ENCODE measurements at regions not wholly inside any gene's neighbourhood (a gene's known extent, or its start where the extent isn't known, plus 50 kb on each side); places are given as distances from the start of the nearest gene placed in this dataset.

GRCh38 chr2:7269106-7269643 is 352.0 kb downstream of the RNF144A start:
- Histone ChIP-seq H3K9ac (ENCODE audit: low read depth, low read length) (no peak overlapping the region), H3K4me1 (ENCODE audit: control insufficient read depth, insufficient read depth, low read length) (no peaks in the 10 kb centered on the region), H3K27me3 (ENCODE audit: control insufficient read depth, insufficient read depth, low read length) (no peaks in the 10 kb centered on the region), H3K36me3 (ENCODE audit: insufficient read depth, low read length) (no peaks in the 10 kb centered on the region), H3K4me2 (ENCODE audit: low read length) (no peak overlapping the region), H3K9me3 (replicated peaks; ENCODE audit: low read length) (no peaks in the 10 kb centered on the region), H3K4me3 (ENCODE audit: low read length) (no peak overlapping the region)

GRCh38 chr2:7270011-7270431 is 352.8 kb downstream of the RNF144A start:
- Histone ChIP-seq H3K9me3 (replicated peaks; ENCODE audit: low read length) (no peaks in the 10 kb centered on the region), H3K36me3 (ENCODE audit: insufficient read depth, low read length) (no peaks in the 10 kb centered on the region), H3K4me2 (ENCODE audit: low read length) (no peak overlapping the region), H3K4me3 (ENCODE audit: low read length) (no peak overlapping the region), H3K27me3 (ENCODE audit: control insufficient read depth, insufficient read depth, low read length) (no peaks in the 10 kb centered on the region), H3K4me1 (ENCODE audit: control insufficient read depth, insufficient read depth, low read length) (no peaks in the 10 kb centered on the region), H3K9ac (ENCODE audit: low read depth, low read length) (no peak overlapping the region)

GRCh38 chr2:7272210-7272609 is 355.0 kb downstream of the RNF144A start:
- no peaks in the 10 kb centered on the region for H3K36me3 ChIP-seq (ENCODE audit: insufficient read depth, low read length)
- no peaks in the 10 kb centered on the region for H3K27me3 ChIP-seq (ENCODE audit: control insufficient read depth, insufficient read depth, low read length)
- no peaks in the 10 kb centered on the region for H3K9me3 ChIP-seq (replicated peaks; ENCODE audit: low read length)
- no peak overlapping the region for H3K9ac ChIP-seq (ENCODE audit: low read depth, low read length)
- no peaks in the 10 kb centered on the region for H3K4me1 ChIP-seq (ENCODE audit: control insufficient read depth, insufficient read depth, low read length)
- no peak overlapping the region for H3K4me3 ChIP-seq (ENCODE audit: low read length)
- no peak overlapping the region for H3K4me2 ChIP-seq (ENCODE audit: low read length)

- Histone ChIP-seq H3K27me3 (ENCODE audit: control insufficient read depth, insufficient read depth, low read length) (no peaks in the 10 kb centered on the region), H3K36me3 (ENCODE audit: insufficient read depth, low read length) (no peaks in the 10 kb centered on the region), H3K9ac (ENCODE audit: low read depth, low read length) (no peak overlapping the region), H3K9me3 (replicated peaks; ENCODE audit: low read length) (no peaks in the 10 kb centered on the region), H3K4me3 (ENCODE audit: low read length) (no peak overlapping the region), H3K4me2 (ENCODE audit: low read length) (no peak overlapping the region), H3K4me1 (ENCODE audit: control insufficient read depth, insufficient read depth, low read length) (no peaks in the 10 kb centered on the region)
Observed at GRCh38 chr2:7278984-7279383, 361.8 kb downstream of the RNF144A start.

GRCh38 chr2:7279421-7279949 is 362.3 kb downstream of the RNF144A start:
- Histone ChIP-seq H3K27me3 (ENCODE audit: control insufficient read depth, insufficient read depth, low read length) (no peaks in the 10 kb centered on the region), H3K36me3 (ENCODE audit: insufficient read depth, low read length) (no peaks in the 10 kb centered on the region), H3K4me2 (ENCODE audit: low read length) (no peak overlapping the region), H3K9ac (ENCODE audit: low read depth, low read length) (no peak overlapping the region), H3K9me3 (replicated peaks; ENCODE audit: low read length) (no peaks in the 10 kb centered on the region), H3K4me1 (ENCODE audit: control insufficient read depth, insufficient read depth, low read length) (no peaks in the 10 kb centered on the region), H3K4me3 (ENCODE audit: low read length) (no peak overlapping the region)

- H3K36me3 ChIP-seq (ENCODE audit: insufficient read depth, low read length): no peaks in the 10 kb centered on the region
- H3K4me3 ChIP-seq (ENCODE audit: low read length): no peak overlapping the region
- H3K4me1 ChIP-seq (ENCODE audit: control insufficient read depth, insufficient read depth, low read length): no peaks in the 10 kb centered on the region
- no peak overlapping the region for H3K4me2 ChIP-seq (ENCODE audit: low read length)
- no peaks in the 10 kb centered on the region for H3K9me3 ChIP-seq (replicated peaks; ENCODE audit: low read length)
- H3K27me3 ChIP-seq (ENCODE audit: control insufficient read depth, insufficient read depth, low read length): no peaks in the 10 kb centered on the region
- no peak overlapping the region for H3K9ac ChIP-seq (ENCODE audit: low read depth, low read length)
Observed at GRCh38 chr2:7280790-7281189, 363.6 kb downstream of the RNF144A start.

GRCh38 chr2:7281231-7282201 is 364.3 kb downstream of the RNF144A start:
- Histone ChIP-seq H3K9ac (ENCODE audit: low read depth, low read length) (no peak overlapping the region), H3K9me3 (replicated peaks; ENCODE audit: low read length) (no peaks in the 10 kb centered on the region), H3K4me2 (ENCODE audit: low read length) (no peak overlapping the region), H3K4me1 (ENCODE audit: control insufficient read depth, insufficient read depth, low read length) (no peaks in the 10 kb centered on the region), H3K36me3 (ENCODE audit: insufficient read depth, low read length) (no peaks in the 10 kb centered on the region), H3K4me3 (ENCODE audit: low read length) (no peak overlapping the region), H3K27me3 (ENCODE audit: control insufficient read depth, insufficient read depth, low read length) (no peaks in the 10 kb centered on the region)

- Histone ChIP-seq H3K27me3 (ENCODE audit: control insufficient read depth, insufficient read depth, low read length) (no peaks in the 10 kb centered on the region), H3K4me2 (ENCODE audit: low read length) (no peak overlapping the region), H3K9ac (ENCODE audit: low read depth, low read length) (no peak overlapping the region)
Observed at GRCh38 chr2:7286120-7286519, 368.9 kb downstream of the RNF144A start.

GRCh38 chr2:7288484-7288883 is 371.3 kb downstream of the RNF144A start:
- Histone ChIP-seq H3K9me3 (replicated peaks; ENCODE audit: low read length) (no peaks in the 10 kb centered on the region), H3K36me3 (ENCODE audit: insufficient read depth, low read length) (no peaks in the 10 kb centered on the region), H3K4me1 (ENCODE audit: control insufficient read depth, insufficient read depth, low read length) (no peaks in the 10 kb centered on the region), H3K9ac (ENCODE audit: low read depth, low read length) (no peak overlapping the region), H3K4me3 (ENCODE audit: low read length) (no peak overlapping the region), H3K4me2 (ENCODE audit: low read length) (no peak overlapping the region), H3K27me3 (ENCODE audit: control insufficient read depth, insufficient read depth, low read length) (no peaks in the 10 kb centered on the region)

More at GRCh38 chr2:7286120-7286519, 368.9 kb downstream of the RNF144A start:
- H3K36me3 ChIP-seq (ENCODE audit: insufficient read depth, low read length): no peaks in the 10 kb centered on the region
- H3K4me3 ChIP-seq (ENCODE audit: low read length): no peak overlapping the region
- no peaks in the 10 kb centered on the region for H3K4me1 ChIP-seq (ENCODE audit: control insufficient read depth, insufficient read depth, low read length)
- H3K9me3 ChIP-seq (replicated peaks; ENCODE audit: low read length): no peaks in the 10 kb centered on the region

- no peak overlapping the region for H3K9ac ChIP-seq (ENCODE audit: low read depth, low read length)
- H3K4me2 ChIP-seq (ENCODE audit: low read length): no peak overlapping the region
- H3K36me3 ChIP-seq (ENCODE audit: insufficient read depth, low read length): no peaks in the 10 kb centered on the region
- H3K27me3 ChIP-seq (ENCODE audit: control insufficient read depth, insufficient read depth, low read length): no peaks in the 10 kb centered on the region
- H3K9me3 ChIP-seq (replicated peaks; ENCODE audit: low read length): no peaks in the 10 kb centered on the region
- H3K4me1 ChIP-seq (ENCODE audit: control insufficient read depth, insufficient read depth, low read length): no peaks in the 10 kb centered on the region
- H3K4me3 ChIP-seq (ENCODE audit: low read length): no peak overlapping the region
Observed at GRCh38 chr2:7289697-7290096, 372.5 kb downstream of the RNF144A start.

- no peak overlapping the region for H3K4me3 ChIP-seq (ENCODE audit: low read length)
- no peaks in the 10 kb centered on the region for H3K9me3 ChIP-seq (replicated peaks; ENCODE audit: low read length)
- no peak overlapping the region for H3K9ac ChIP-seq (ENCODE audit: low read depth, low read length)
- no peaks in the 10 kb centered on the region for H3K36me3 ChIP-seq (ENCODE audit: insufficient read depth, low read length)
- no peaks in the 10 kb centered on the region for H3K4me1 ChIP-seq (ENCODE audit: control insufficient read depth, insufficient read depth, low read length)
- H3K27me3 ChIP-seq (ENCODE audit: control insufficient read depth, insufficient read depth, low read length): no peaks in the 10 kb centered on the region
- H3K4me2 ChIP-seq (ENCODE audit: low read length): no peak overlapping the region
Observed at GRCh38 chr2:7292154-7292691, 375.0 kb downstream of the RNF144A start.

Measured in skeletal muscle satellite cell (primary cell).